ENCODE measurements at regions not wholly inside any gene's neighbourhood (a gene's known extent, or its start where the extent isn't known, plus 50 kb on each side); places are given as distances from the start of the nearest gene placed in this dataset.
A peak's percentile ranks its signal among the peaks of the same experiment; 100 is the strongest.
"Not testable (repeated sequence)": the region's sequence is repeated elsewhere in the genome, so short reads cannot be mapped to it uniquely, and the experiment has no call there.

DNA sequence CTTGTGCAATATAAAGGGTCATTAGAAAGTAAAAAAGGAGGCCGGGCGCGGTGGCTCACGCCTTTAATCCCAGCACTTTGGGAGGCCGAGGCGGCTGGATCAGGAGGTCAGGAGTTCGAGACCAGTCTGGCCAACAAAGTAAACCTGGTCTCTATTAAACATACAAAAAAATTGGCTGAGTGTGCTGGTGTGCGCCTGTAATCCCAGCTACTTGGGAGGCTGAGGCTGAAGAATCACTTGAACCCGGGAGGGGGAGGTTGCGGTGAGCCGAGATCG, 102.8 kb upstream of the TMPRSS2 start:
- not testable (repeated sequence) for DNase-seq (ENCODE audit: low read depth)

DNA sequence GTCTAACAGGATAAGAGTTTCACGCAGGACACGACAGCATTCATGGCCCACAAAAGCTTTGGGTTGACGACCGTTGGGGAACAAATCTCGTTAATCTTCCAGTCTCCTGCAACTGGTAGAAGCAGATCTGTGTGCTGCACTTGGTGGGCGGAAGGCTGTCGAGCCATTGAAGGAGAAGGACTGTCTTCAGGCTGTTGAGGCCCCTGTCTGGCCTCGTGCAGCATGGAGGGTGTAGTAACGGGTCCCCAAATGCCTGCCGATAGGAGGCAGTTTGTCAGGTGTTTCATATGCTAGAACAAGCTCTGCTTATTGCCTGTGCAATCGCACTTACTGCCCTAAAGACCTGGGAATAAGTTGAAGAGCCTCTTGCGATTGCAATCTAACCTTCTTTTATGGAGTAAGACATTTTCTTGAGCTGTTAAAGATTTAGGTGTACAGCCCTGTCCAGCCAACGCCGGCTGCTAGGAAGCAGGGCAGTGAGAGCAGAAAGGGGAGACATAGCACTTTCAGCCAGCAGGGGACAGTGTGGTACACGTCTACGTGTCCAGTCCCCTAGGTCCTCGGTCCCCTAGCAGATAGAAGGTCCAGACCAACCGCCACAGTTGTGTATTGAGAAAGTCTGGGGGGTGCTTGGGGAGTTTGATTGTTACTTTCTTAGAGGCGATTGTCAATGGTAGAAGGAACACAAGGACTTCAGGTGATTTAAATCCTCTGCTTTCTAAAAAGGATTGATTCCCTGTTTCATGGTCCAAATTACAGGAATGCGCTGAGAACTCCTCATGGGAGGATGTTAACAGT, 102.3 kb upstream of the TMPRSS2 start:
- DNase-seq (ENCODE audit: low read depth): peak; percentile 65

DNA sequence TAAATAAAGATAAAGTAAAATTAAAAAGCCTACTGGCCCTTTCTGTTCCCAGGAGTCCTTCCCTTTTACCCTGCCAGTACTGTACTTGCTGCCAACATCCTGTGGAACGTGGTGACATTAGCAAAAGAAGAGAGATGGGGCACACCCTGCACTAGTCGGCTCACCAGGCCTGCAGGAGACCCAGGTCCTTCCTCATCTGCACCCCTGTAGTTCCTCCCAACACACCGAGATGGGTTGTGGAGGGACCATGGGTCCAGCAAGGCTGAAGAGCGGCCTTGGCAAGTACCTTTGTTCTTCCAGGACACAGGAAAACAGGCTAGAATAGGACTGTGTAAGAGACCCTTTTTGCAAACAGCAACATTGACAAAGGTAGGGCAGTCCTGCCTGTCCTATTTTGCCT, 98.7 kb upstream of the TMPRSS2 start:
- DNase-seq (ENCODE audit: low read depth): no peak

DNA sequence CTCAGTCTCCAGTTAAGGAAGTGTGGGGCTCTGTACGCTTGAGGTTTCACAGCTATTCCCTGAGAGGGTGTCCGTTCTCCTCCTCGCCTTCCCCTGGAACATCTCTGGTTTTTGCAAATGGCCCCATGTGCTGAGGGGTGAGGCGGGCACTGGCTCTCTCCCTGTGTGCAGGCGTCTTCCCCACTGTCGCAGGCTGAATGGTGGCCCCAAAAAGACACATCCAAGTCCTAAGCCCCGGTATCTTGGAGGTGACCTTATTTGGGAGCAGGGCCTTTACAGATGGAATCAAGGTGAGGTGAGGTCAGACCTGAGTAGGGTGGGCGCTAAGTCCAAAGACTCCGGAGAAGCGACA, 98.0 kb upstream of the TMPRSS2 start:
- DNase-seq (ENCODE audit: low read depth): no peak

DNA sequence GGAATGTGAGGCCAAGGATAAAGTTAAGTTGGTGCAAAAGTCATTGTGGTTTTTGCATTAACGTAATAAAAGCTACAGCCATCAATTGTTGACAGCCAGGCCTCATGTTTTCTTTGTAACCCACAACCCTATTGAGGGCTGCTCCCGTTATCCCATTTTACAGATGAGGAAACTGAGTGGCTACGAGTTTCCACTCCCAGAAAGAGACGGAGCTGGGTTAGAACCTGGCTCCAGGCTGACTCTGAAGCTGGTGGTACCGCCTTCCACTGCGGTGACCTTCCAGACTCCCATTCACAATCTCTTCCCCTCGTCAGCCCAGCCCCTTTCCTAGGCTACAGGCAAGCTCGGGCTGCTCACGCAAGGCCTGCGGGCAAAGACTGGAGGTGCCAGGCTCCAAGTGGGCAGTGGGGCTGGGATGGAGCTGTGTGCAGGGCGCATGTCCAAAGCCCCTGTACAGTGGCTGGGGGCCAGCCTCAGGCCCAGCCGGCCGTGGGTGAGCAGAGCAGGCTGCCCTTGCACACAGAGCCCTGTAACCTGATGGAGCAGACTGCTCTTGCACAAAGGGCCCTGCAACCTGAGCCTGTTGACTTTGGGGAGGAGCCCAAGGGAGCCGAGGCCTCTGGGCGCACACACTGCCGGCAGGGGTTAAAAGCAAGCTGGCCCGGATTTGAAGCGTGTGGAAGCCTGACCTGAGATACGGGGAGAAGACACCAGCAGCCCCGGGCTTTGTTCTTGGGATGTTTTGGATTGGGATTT, 97.4 kb upstream of the TMPRSS2 start:
- DNase-seq (ENCODE audit: low read depth): no peak

DNA sequence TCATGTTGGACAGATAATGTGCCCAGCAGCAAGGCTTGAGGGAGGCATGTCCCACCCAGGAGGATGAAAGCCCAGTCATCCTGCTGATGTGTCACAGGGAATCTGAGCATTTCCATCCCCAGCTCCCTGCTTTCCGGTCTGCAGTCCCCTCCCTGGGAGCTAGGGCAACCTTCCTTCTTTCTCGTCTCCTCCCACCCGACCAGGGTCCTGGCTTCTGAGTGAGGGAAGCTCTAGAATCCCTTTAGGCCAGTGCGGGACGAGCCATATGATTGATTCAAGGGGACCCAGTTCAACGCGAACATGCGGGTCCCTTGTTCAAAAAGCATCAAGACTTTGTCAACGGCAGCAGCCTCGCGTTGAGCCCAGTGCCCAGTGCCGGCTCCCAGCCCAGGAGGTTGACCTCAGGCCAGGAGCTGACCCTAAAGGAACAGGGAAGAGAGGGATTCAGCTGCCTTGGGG, 96.7 kb upstream of the TMPRSS2 start:
- no peak for DNase-seq (ENCODE audit: low read depth)

DNA sequence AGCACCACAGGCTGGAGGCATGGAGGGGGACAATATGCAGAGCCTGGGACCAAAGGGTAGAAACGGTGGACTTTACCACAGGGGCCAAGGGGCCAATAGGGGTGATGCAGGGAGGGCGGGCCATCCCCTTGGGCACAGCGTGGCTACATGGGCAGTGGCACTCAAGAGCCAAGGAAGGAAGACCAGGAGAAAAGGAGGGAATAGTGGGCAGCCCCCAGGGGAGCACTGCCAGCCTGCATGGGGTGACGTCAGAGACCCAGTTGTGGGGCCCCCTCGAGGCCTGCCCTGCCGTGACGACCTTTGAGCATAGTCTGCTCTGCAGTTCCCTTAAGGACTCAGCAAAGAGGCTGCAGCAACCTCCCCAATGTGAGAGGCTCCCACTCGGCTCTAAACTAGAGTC, 95.5 kb upstream of the TMPRSS2 start:
- no peak for DNase-seq (ENCODE audit: low read depth)

DNA sequence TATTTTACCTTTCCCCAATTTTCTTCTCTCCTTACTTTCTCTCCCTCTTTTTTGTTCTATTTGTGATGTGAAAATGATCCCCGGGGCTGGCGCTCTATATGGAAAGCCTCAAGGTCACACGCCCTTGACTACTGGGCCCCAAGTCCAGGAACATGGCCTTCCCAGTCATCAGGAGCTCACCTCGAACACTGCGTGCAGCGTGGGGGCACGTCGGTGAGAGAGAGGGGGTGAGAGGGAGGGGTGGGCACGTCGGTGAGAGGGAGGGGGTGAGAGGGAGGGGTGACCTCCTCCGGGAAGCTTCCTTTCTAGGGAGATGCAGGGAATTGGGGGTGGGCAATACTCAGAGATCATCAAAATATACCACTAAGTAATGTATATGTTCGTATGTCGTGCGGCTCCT, 94.6 kb upstream of the TMPRSS2 start:
- no peak for DNase-seq (ENCODE audit: low read depth)

DNA sequence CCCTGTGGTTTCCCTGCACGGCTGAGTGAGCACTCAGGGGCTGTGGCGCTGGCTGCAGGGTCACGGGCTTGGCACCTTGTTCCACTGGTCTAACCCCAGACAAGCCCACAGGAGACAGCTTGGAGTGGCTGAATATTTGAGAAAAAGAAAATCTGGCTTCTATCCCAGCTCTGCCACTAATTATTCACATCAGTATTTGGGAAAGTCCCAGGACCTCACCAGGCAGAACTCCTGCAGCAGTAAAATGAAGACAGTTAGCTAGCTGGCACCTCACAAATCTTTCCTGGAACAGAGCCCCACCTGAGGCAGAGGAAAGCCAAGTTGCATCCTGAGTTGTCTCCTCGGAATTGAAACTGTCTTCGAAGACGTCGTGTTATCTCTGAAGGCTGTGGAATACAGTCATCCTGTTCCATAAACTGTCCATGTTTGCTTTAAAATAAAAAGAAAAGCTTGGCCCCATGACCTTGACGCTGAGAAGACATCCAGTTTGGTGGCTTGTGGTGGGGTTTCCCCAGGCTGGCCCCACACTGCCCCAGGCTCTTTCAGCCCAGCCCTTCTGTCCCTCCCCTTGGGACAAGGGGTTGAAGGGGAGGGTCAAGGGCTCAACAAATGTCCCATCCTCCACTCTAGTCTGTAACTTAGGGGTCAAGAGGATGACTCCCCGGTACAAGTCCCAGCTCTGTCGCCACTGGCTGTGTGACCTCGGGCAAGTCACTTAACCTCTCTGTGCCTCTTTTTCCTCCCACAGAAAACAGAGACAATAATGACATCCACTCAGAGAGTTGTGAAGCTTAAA, 93.8 kb upstream of the TMPRSS2 start:
- peak; percentile 79 for DNase-seq (ENCODE audit: low read depth)

DNA sequence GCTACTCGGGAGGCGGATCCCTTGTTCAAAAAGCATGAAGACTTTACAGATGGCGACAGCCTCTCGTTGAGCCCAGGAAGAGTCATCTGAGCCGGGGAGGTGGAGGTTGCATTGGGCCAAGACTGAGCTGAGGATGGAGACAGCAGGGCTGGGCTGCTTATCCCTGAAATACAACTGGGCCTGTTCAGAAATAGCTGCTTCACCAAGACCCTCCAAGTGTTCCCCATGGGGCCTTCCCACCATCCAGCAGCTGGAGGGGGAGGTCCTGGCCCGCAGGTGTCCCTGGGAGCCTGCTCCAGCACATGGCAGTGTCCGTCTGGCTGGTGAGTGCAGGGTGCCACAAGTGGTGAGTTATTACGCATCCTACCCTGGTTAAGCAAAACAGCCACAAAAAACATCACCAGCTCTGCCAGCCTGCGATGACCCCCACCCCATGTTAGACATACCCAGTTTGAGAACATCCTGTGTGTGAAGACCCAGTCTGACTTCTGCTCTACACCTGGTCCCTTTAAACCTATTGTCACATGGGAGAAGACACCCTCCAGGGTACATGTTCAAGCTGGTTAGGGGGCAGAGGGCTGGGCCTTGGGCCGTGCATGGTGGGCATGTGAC, 93.1 kb upstream of the TMPRSS2 start:
- no peak for DNase-seq (ENCODE audit: low read depth)

DNA sequence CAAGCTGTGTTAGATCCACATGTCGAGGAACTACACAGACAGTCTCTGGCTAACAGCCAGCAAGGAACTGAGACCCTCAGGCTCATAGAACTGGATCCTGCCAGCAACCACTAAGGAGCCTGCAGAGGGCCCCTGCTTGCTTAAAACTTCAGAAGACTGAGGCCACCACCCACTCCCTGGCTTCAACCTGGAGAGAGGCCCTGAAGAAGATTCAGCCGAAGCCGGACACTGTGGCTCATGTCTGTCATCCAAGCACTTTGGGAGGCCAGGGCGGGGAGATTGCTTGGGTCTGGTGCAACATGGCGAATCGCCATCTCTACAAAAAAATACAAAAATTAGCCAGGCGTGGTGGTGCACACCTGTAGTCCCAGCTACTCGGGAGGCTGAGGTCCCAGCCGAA, 92.6 kb upstream of the TMPRSS2 start:
- DNase-seq (ENCODE audit: low read depth): no peak

DNA sequence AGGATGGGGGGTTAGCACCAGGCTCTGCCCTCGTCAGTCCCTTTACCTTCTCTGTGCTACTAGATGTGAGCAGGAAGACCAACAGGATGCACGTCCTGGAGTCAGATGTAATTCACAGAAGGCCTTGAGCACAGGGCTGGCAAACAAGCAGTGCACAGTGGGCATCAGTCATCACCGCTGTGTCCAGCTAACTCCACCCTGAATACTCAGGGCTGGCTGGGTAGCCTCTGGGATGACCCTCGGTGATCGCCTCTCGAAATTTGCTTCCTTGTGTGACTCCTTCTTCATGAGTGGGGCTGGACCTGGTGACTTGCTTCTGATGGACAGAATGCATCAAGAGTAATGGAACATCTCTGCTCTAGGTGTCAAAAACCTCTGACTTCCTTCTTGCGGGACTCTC, 92.2 kb upstream of the TMPRSS2 start:
- no peak for DNase-seq (ENCODE audit: low read depth)

DNA sequence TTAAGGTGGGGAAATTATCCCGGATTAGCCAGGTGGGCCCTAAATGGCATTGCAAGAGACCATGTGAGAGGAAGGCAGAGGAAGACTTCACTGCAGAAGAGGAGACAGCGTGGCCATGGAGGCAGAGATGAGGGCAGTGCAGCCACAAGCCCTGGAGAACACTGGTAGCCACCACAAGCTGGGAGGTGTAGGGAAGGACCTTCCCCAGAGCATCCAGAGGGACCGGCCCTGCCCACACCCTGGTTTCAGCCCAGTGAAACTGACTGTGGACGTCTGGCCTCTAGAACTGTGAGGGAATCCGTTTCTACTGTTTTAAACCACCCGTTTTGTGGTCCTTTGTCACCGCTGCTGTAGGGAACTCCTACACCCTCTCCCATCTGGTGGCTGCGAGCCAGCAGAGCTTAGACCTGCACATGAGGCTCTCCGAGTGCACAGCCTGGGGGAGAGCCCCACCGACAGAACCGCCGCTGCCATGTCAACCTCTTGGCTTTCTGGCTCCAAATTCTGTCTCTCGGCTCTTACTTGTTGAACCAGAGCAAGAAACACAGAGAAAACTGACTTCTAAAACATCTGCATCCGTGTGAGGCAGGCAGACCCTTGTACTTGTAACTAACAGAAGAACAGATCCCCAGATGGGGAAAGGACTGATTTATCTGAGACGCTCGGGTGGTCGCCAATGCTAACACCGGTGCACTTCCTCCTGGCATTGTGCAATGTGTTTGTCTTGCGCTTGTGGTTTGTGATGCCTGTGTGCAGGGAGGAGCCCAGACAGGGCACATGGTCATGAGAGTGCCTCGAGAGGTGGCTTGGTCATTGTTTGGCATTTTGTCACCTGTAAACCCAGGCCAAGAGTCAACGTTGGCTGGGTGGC, 90.8 kb upstream of the TMPRSS2 start:
- no peak for DNase-seq (ENCODE audit: low read depth)

DNA sequence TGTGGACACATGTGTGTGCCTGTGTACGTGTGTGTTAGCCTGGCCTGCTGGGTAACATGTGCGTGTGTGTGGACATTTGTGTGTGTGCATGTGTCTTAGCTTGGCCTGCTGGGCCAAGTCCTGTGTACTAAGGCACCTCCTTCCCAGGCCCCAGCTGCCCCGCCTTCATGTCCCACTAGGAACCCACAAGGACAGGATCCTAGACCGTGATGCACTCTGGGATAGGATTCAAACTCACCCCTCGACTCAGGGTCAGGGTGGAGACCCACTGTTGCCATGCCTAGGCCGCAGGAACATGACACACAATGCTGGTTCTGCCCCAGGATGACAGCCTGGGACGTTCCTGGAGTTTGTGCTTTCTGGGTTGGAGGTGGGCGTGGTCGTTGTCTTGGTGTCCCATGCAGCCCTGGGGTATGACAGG, 89.9 kb upstream of the TMPRSS2 start:
- no peak for DNase-seq (ENCODE audit: low read depth)

DNA sequence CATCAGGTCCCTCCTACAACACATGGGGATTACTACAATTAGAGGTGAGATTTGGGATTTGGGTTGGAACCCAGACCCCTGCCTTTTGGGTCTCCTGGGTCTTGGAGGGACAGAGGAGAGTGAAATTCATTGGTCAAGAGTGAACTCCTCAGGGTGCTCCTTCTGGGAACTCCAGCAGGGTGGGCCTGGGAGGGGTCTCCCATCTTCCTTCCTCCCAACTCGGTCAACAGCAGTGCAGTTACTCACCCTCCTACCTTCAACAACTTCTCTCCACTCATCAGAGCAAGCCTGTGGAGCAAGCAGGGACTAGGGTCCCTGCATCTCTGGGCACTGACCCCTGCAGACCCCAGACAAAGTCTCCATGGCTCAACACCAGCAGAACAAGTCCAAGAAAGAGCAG, 89.3 kb upstream of the TMPRSS2 start:
- DNase-seq (ENCODE audit: low read depth): no peak

DNA sequence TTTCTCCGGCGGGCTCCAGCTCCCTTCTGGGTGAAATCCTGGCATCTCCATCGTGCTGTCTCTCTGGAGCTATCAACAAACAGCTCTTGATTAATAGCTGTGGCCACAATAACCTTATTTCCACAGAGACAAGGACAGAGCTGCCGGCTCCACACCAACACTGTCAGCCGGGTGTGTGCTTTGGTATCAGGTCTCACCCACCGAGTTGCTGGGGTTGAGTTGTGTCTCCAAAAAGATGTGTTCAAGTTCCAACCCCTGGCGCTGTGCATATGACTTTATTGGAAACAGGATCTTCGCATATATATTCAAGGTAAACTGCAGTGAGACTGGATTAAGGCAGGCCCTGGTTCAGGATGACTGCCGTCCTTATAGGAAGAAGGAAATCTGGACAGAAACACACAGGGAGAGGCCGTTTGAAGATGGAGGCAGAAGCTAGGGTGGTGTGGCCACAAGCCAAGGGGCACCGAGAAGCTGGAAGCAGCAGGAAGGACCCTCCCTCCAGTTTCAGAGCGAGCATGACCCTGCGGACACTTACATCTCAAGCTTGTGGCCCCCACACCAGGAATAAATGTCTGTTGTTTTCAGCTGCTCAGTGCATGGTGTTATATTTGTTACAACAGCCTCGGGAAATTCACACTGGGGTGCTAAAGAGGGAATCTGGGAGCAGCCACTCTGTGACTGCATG, 88.4 kb upstream of the TMPRSS2 start:
- no peak for DNase-seq (ENCODE audit: low read depth)

DNA sequence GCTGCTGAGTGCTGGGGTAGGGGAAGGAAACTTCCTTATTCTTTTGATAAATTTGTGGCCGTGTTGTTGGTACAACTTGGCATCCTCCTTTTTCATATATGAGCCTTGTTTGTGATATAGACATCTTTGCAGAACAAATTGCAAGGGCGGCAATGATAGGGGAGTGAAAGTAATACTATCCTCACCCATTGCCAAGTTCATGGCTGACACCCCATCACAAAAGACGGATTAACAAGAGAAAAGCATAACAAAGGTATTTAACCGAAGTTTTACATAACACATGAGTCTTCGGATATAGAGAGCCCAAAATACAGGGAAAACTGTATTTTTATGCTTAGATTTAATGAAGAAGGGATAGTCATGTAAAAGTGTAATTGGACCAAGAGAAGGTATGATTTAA, 86.3 kb upstream of the TMPRSS2 start:
- DNase-seq (ENCODE audit: low read depth): no peak

DNA sequence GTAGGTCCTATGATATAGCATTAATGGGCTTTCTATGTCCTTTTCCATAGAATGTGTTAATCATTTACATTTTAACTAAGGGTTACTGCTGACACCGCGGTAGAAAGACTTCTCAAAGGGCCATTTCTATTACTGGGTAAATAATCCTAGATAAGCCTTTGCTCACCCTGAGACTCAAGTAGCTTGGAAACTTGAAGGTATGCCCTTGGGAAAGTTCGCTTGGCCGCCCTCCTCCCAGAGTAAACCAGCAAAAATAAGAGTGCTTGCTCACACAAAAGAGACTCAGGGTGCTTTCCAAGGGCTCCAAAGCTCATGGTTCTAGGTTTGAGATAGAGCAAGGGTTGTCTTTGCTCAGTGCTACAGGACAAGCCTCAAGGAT, 85.8 kb upstream of the TMPRSS2 start:
- DNase-seq (ENCODE audit: low read depth): no peak

DNA sequence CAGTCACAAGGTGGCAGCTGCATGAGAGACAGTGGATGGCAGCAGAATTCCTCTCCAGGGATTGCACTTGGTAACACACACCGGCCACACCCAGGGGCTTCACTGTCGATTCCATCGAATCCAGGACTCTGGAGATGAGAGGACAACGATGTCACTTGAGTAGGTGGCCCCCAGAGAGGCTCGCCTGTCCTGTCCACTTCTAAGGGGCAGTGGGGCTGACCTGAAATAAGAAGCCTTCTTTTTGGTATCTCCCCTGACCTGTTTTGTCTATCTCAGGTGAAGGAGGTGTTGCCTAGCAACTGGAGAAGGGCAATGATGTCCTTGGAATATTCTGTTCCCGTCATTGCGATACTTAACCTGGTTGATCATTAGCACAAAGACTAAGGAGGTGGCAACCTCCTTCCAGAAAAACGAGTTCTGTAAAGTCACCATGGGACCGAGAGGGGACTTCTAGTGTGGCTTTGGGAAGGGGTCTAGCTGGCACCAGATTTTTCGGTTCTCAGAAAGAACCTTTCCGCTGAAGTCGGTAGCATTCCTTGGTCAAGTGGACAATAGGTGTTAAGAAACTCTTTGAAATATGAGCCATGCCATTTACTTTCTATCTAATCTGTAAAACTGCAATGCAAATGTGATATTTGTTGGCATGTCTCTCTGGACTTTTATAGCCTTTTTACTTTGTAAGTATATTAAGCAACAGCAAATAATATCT, 85.2 kb upstream of the TMPRSS2 start:
- no peak for DNase-seq (ENCODE audit: low read depth)

DNA sequence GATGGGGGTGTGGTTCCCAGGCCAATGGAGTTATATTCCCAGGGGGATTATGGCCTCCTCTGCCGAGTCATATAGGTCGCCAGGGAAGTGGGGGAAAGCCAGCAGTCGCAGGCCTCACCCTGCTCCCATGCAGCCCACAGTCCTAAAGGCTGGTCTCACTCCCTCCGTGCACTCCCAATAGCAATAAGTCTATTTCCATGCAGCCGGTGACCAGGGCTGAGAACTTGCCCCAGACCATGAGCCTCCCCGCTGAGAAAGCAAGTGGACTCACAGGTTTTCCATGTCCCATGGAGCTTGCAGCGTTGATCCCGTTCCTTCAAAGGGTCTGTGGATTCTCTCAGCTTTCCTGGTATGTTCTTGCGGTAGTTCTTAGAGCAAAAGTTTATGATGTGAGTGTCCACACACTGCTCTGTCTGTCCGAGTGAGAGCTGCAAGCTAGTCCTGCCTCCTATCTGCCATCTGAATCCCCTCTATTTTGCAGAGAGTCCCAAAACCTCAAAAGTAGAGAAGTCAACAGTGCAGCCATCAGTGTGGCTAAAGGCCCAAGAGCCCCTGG, 81.7 kb upstream of the TMPRSS2 start:
- DNase-seq (ENCODE audit: low read depth): no peak
